Activated B cell treated with CpG ODN at 0.5 μM for 24 hours (primary cell): ENCODE measurements at regions not wholly inside any gene's neighbourhood (a gene's known extent, or its start where the extent isn't known, plus 50 kb on each side); places are given as distances from the start of the nearest gene placed in this dataset.

Experiments used
- ATAC-seq: fragments of 200-7000 bp; cut with Tn5 transposase; one replicate; pipeline ENCODE4 v1.10.0; 2021; ENCODE audit warnings: low read depth, mild to moderate bottlenecking, moderate library complexity
- CTCF ChIA-PET: fragments of 350-600 bp; sonication (Branson Sonifier 250); formaldehyde crosslinking; loops from one replicate; lab custom pipeline; 2021; ENCODE audit warnings: antibody characterized with exemption; lab: Charles Lee
- POLR2A ChIA-PET: fragments of 350-600 bp; sonication (Branson Sonifier 250); formaldehyde crosslinking; loops from one replicate; lab custom pipeline; 2021; ENCODE audit warnings: antibody characterized with exemption; lab: Charles Lee
- DNase-seq: peaks from one replicate; pipeline ENCODE4 v3.0.0; 2022
- H3K27ac Mint-ChIP-seq: one replicate; pipeline ENCODE4 v1.8.0; 2020; ENCODE audit warnings: mixed read lengths
- H3K27me3 Mint-ChIP-seq: one replicate; pipeline ENCODE4 v1.8.0; 2021; ENCODE audit warnings: mixed read lengths
- H3K36me3 Mint-ChIP-seq: one replicate; pipeline ENCODE4 v1.8.0; 2021; ENCODE audit warnings: low read depth, mixed read lengths
- H3K4me1 Mint-ChIP-seq: one replicate; pipeline ENCODE4 v1.8.0; 2021; ENCODE audit warnings: mixed read lengths
- H3K4me3 Mint-ChIP-seq: one replicate; pipeline ENCODE4 v1.8.0; 2020; ENCODE audit warnings: mild to moderate bottlenecking, mixed read lengths
- H3K9me3 Mint-ChIP-seq: one replicate; pipeline ENCODE4 v1.8.0; 2020; ENCODE audit warnings: mixed read lengths
- intact Hi-C: fragments of 100-400 bp; cut with micrococcal nuclease; formaldehyde crosslinking; loops from one replicate; pipeline ENCODE4 v1.15.1; 2024
- TF ChIP-seq, protein P1 (sequence below): fragments of 200-600 bp; IDR thresholded peaks from one replicate; pipeline ENCODE4 v1.8.0; 2022; ENCODE audit warnings: antibody characterized with exemption, mild to moderate bottlenecking

DNA sequence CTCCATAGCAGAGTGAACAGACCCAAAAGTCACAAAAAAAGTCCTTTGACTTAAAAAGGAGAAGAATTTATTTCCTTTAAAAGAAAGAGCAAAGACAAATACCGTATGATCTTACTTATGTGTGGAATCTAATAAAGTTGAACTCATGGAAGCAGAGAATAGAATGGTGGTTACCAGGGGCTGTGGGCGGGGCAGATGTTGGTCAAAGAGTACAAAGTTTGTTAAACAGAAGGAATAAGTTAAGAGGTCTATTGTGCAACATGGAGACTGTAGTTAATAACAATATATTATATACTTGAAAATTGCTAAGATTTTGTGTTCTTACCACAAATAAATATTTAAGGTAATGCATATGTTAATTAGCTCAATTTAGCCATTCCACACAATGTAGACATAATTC lies 173.3 kb upstream of the S100G start:
- TF ChIP-seq, protein P1, sequence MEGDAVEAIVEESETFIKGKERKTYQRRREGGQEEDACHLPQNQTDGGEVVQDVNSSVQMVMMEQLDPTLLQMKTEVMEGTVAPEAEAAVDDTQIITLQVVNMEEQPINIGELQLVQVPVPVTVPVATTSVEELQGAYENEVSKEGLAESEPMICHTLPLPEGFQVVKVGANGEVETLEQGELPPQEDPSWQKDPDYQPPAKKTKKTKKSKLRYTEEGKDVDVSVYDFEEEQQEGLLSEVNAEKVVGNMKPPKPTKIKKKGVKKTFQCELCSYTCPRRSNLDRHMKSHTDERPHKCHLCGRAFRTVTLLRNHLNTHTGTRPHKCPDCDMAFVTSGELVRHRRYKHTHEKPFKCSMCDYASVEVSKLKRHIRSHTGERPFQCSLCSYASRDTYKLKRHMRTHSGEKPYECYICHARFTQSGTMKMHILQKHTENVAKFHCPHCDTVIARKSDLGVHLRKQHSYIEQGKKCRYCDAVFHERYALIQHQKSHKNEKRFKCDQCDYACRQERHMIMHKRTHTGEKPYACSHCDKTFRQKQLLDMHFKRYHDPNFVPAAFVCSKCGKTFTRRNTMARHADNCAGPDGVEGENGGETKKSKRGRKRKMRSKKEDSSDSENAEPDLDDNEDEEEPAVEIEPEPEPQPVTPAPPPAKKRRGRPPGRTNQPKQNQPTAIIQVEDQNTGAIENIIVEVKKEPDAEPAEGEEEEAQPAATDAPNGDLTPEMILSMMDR: no peak
- no peak overlapping the region for H3K27ac Mint-ChIP-seq
- ATAC-seq (no peak), DNase-seq (no peak)
- no peaks in the 10 kb centered on the region for H3K36me3 Mint-ChIP-seq
- intact Hi-C loops: no loop called here
- H3K4me3 Mint-ChIP-seq: no peak overlapping the region
- no peaks in the 10 kb centered on the region for H3K27me3 Mint-ChIP-seq
- H3K4me1 Mint-ChIP-seq: no peaks in the 10 kb centered on the region
- no peaks in the 10 kb centered on the region for H3K9me3 Mint-ChIP-seq
- POLR2A ChIA-PET: no interaction called here
- CTCF ChIA-PET: no interaction called here

DNA sequence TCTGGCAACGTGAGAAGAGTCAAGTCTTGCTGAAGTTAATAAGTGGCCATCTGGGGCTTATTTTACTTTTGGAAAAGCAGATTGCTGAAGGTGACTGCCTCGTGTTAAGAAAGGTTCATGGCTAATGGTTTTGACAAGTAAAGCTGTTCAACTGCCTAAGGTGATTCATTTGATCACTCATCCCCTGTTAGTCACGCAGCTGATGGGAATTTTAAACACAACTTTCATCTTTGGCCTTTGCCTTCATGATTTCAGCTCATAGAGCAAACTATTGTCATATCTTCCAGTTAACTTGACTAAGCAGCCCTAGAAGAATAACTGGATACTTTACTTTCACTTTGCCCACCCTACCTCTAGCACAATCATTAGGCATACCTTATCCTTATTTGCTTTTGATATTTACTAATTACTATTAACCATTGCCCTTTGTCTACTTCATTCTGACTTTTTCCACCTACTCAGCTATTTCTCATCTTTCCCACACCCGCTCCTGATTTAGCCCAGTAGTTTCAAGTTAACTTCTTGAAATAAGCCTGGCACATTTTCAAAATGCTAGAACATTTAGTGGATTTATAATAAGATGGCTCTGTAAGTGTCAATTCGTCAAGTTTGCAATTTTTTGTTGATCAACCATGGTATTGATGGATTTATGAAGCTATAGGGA lies 170.6 kb upstream of the S100G start:
- Mint-ChIP-seq H3K27me3 (no peaks in the 10 kb centered on the region), H3K4me3 (no peak overlapping the region), H3K9me3 (no peaks in the 10 kb centered on the region), H3K36me3 (no peaks in the 10 kb centered on the region), H3K4me1 (no peaks in the 10 kb centered on the region), H3K27ac (no peak overlapping the region)
- CTCF ChIA-PET: interaction anchor here (0.8 kb wide), 1 partner anchor 14 kb away, joined by 3 read pairs; no protein-coding TSS in a partner anchor
- no peak for ATAC-seq
- TF ChIP-seq, protein P1: no peak
- intact Hi-C loops: no loop called here
- DNase-seq: no peak
- POLR2A ChIA-PET: no interaction called here

DNA sequence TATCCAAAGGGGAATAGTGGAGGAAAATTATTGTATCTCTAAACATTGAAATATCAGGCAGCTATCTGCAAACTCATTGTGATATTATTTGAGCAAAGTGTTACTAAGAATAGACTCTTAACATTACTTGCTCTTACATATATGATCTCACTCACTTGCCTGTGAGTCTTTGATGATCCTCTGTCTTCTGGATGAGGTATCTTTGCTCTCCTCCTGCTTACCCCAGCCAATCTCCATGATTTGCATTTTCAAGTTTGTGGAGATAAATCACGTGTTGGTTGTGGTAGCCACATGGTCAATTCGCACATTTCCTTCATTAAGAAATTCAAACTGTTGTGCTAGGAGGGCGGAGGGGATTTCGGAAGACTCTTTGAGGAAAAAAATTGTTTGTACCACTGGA lies 169.9 kb upstream of the S100G start:
- no peaks in the 10 kb centered on the region for H3K36me3 Mint-ChIP-seq
- TF ChIP-seq, protein P1: no peak
- intact Hi-C loops: no loop called here
- H3K27me3 Mint-ChIP-seq: no peaks in the 10 kb centered on the region
- ChIA-PET CTCF (interaction anchor here (0.8 kb wide), 1 partner anchor 13 kb away, joined by 3 read pairs; no protein-coding TSS in a partner anchor), POLR2A (no interaction called here)
- DNase-seq (no peak), ATAC-seq (no peak)
- H3K4me1 Mint-ChIP-seq: no peaks in the 10 kb centered on the region
- no peak overlapping the region for H3K27ac Mint-ChIP-seq
- no peak overlapping the region for H3K4me3 Mint-ChIP-seq
- H3K9me3 Mint-ChIP-seq: no peaks in the 10 kb centered on the region

DNA sequence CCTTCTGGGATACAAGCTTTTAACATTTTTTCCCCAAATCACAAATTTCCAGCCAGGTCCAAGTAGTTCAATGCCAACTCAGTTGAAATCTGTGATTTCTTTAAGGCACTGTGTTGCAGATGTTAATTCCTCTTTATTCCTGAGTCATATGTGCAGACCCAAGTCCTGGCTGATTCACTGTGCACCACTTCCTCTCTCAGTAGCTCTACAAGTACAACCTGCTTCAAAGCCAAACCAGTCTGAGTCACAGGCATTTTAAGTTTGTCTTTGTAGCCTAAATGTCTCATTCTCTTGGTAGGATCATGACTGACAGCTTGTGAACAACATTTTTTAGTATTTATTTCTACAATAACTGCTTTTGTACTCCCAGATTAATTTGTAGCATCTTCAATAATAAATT lies 165.6 kb upstream of the S100G start:
- Mint-ChIP-seq H3K4me3 (no peak overlapping the region), H3K4me1 (no peaks in the 10 kb centered on the region), H3K27ac (no peak overlapping the region), H3K27me3 (no peaks in the 10 kb centered on the region), H3K9me3 (no peaks in the 10 kb centered on the region), H3K36me3 (no peaks in the 10 kb centered on the region)
- ChIA-PET CTCF (no interaction called here), POLR2A (no interaction called here)
- ATAC-seq (no peak), DNase-seq (no peak)
- TF ChIP-seq, protein P1: no peak
- intact Hi-C loops: no loop called here

DNA sequence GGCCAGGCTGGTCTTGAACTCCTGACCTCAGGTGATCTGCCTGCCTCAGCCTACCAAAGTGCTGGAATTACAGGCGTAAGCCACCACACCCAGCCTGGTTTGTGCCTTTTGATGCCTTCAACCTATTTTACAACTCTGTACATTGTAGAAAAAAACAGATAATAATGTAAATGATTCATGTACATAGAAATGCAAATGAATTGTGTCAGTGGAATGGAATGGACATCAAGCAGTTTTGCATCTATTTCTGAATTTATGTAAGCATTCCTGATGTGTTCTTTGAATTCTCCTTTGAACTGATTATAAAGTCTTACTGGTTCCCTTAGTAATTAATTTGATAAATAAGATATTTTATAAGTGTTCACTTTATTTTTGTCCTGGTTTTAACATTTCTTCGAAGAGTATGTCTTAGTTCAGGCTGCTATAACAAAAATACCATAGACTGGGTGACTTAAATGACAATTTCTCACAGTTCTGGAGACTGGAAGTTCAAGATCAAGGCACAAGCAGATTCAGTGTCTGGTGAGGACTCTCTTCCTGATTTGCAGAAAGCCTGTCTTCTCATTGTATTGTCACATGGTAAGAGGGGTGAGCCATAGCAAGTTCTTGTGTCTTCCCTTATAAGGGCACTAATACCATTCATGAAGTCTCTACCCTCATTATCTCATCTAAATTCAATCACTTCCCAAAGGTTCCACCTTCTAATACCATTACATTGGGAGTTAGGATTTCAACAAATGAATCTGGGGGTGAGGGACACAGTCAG lies 162.2 kb upstream of the S100G start:
- Mint-ChIP-seq H3K9me3 (no peaks in the 10 kb centered on the region), H3K27ac (no peak overlapping the region), H3K36me3 (no peaks in the 10 kb centered on the region), H3K4me1 (no peaks in the 10 kb centered on the region), H3K4me3 (no peak overlapping the region), H3K27me3 (no peaks in the 10 kb centered on the region)
- ATAC-seq: no peak
- TF ChIP-seq, protein P1: no peak
- intact Hi-C loops: no loop called here
- DNase-seq: no peak
- CTCF ChIA-PET: no interaction called here
- POLR2A ChIA-PET: no interaction called here
